ENCODE measurements at regions not wholly inside any gene's neighbourhood (a gene's known extent, or its start where the extent isn't known, plus 50 kb on each side); places are given as distances from the start of the nearest gene placed in this dataset.
"Not testable (repeated sequence)": the region's sequence is repeated elsewhere in the genome, so short reads cannot be mapped to it uniquely, and the experiment has no call there.

GRCh38 chr3:74376323-74376722 lies 238.1 kb downstream of the CNTN3 start:
- TF ChIP-seq CTCF (conservative IDR thresholded peaks at IDR 0.05 in 1 of 2, IDR thresholded peaks at IDR 0.05 in 1 of 2; ENCODE audit: extremely low read depth in 1 of 2, insufficient read depth in 1 of 2, low read depth in 1 of 2, low read length in 2 of 2): peak in 1 of 2 donors; percentile 53
- not testable (repeated sequence) for TF ChIP-seq EZH2 (IDR thresholded peaks at IDR 0.05; ENCODE audit: borderline replicate concordance, low read length)
